Muscle of leg (tissue), 3 donors: ENCODE measurements at regions not wholly inside any gene's neighbourhood (a gene's known extent, or its start where the extent isn't known, plus 50 kb on each side); places are given as distances from the start of the nearest gene placed in this dataset.

Experiments
- DNase-seq: peaks from one replicate; pipeline ENCODE4 v3.0.0; 2013
- H3K27ac ChIP-seq: one replicate; pipeline ENCODE4 v1.5.1; 2013; ENCODE audit warnings: mild to moderate bottlenecking, low read length, control low read depth
- H3K27me3 ChIP-seq: one replicate; pipeline ENCODE4 v1.6.1; 2013; ENCODE audit warnings: low read length; ENCODE audit not compliant: control insufficient read depth, insufficient read depth
- H3K36me3 ChIP-seq: one replicate; pipeline ENCODE4 v1.6.1; 2013; ENCODE audit warnings: low read length; ENCODE audit not compliant: control insufficient read depth, insufficient read depth
- H3K4me1 ChIP-seq: one replicate; pipeline ENCODE4 v1.6.1; 2013; ENCODE audit warnings: low read length; ENCODE audit not compliant: control insufficient read depth, insufficient read depth
- H3K4me3 ChIP-seq: one replicate; pipeline ENCODE4 v1.5.1; 2013; ENCODE audit warnings: low read length, control low read depth
- H3K9me3 ChIP-seq: replicated peaks from 2 replicates; pipeline ENCODE4 v1.6.1; 2013; ENCODE audit warnings: low read depth, low read length; ENCODE audit not compliant: control insufficient read depth
- WGBS: methylation state at CpG from one replicate; pipeline ENCODE4 v1.1.5; 2013; ENCODE audit warnings: missing lambda C conversion rate; ENCODE audit not compliant: insufficient coverage; 5-methylcytosine and 5-hydroxymethylcytosine counted together

- Histone ChIP-seq H3K27ac (no peak overlapping the region), H3K9me3 (no peaks in the 10 kb centered on the region), H3K36me3 (no peaks in the 10 kb centered on the region), H3K4me1 (peaks cover 2% of the 10 kb centered on the region), H3K27me3 (no peaks in the 10 kb centered on the region), H3K4me3 (no peak overlapping the region)
- WGBS: 47% methylated on average over 5 of the region's 7 CpGs
- no peak for DNase-seq
Measured at GRCh38 chr7:95688931-95689495, 83.3 kb upstream of the DYNC1I1 start.

- no peak overlapping the region for H3K27ac ChIP-seq
- no peaks in the 10 kb centered on the region for H3K9me3 ChIP-seq
- H3K4me1 ChIP-seq: peaks cover 2% of the 10 kb centered on the region
- WGBS: no CpG with 5 or more reads among the region's 4 CpGs
- H3K36me3 ChIP-seq: no peaks in the 10 kb centered on the region
- no peak overlapping the region for H3K4me3 ChIP-seq
- no peaks in the 10 kb centered on the region for H3K27me3 ChIP-seq
- DNase-seq: peak; percentile 50
Measured at GRCh38 chr7:95687759-95688343, 84.5 kb upstream of the DYNC1I1 start.

GRCh38 chr7:95686109-95686508, 86.2 kb upstream of the DYNC1I1 start:
- no peak overlapping the region for H3K4me3 ChIP-seq
- WGBS: 11% methylated on average over 3 of the region's 4 CpGs
- peak; percentile 74 for DNase-seq
- no peaks in the 10 kb centered on the region for H3K36me3 ChIP-seq
- no peaks in the 10 kb centered on the region for H3K27me3 ChIP-seq
- no peaks in the 10 kb centered on the region for H3K9me3 ChIP-seq
- H3K4me1 ChIP-seq: peaks cover 2% of the 10 kb centered on the region
- no peak overlapping the region for H3K27ac ChIP-seq

GRCh38 chr7:95684505-95684904, 87.8 kb upstream of the DYNC1I1 start:
- H3K27me3 ChIP-seq: no peaks in the 10 kb centered on the region
- no peak overlapping the region for H3K27ac ChIP-seq
- H3K4me1 ChIP-seq: no peaks in the 10 kb centered on the region
- WGBS: no CpG with 5 or more reads among the region's 2 CpGs
- no peaks in the 10 kb centered on the region for H3K9me3 ChIP-seq
- H3K4me3 ChIP-seq: no peak overlapping the region
- no peaks in the 10 kb centered on the region for H3K36me3 ChIP-seq
- no peak for DNase-seq

GRCh38 chr7:95684037-95684436, 87.7 kb upstream of the PDK4 start:
- no peak overlapping the region for H3K27ac ChIP-seq
- H3K9me3 ChIP-seq: no peaks in the 10 kb centered on the region
- 80% methylated on average over 1 of the region's 2 CpGs for WGBS
- H3K27me3 ChIP-seq: no peaks in the 10 kb centered on the region
- H3K4me3 ChIP-seq: no peak overlapping the region
- H3K36me3 ChIP-seq: no peaks in the 10 kb centered on the region
- H3K4me1 ChIP-seq: no peaks in the 10 kb centered on the region
- DNase-seq: peak; percentile 78

- H3K27me3 ChIP-seq: no peaks in the 10 kb centered on the region
- no peak overlapping the region for H3K4me3 ChIP-seq
- H3K9me3 ChIP-seq: no peaks in the 10 kb centered on the region
- no peak overlapping the region for H3K27ac ChIP-seq
- DNase-seq: no peak
- no peaks in the 10 kb centered on the region for H3K4me1 ChIP-seq
- no CpG with 5 or more reads among the region's 3 CpGs for WGBS
- H3K36me3 ChIP-seq: no peaks in the 10 kb centered on the region
Measured at GRCh38 chr7:95682913-95683312, 86.6 kb upstream of the PDK4 start.

GRCh38 chr7:95676691-95677090, 80.4 kb upstream of the PDK4 start:
- WGBS: no CpG with 5 or more reads among the region's 3 CpGs
- H3K36me3 ChIP-seq: no peaks in the 10 kb centered on the region
- no peak for DNase-seq
- no peaks in the 10 kb centered on the region for H3K4me1 ChIP-seq
- H3K4me3 ChIP-seq: no peak overlapping the region
- H3K27ac ChIP-seq: no peak overlapping the region
- no peaks in the 10 kb centered on the region for H3K9me3 ChIP-seq
- no peaks in the 10 kb centered on the region for H3K27me3 ChIP-seq

GRCh38 chr7:95675632-95676031, 79.3 kb upstream of the PDK4 start:
- Histone ChIP-seq H3K4me3 (no peak overlapping the region), H3K36me3 (no peaks in the 10 kb centered on the region), H3K9me3 (no peaks in the 10 kb centered on the region), H3K27ac (no peak overlapping the region), H3K4me1 (no peaks in the 10 kb centered on the region), H3K27me3 (no peaks in the 10 kb centered on the region)
- DNase-seq: no peak
- no CpG with 5 or more reads among the region's 3 CpGs for whole genome bisulfite sequencing

GRCh38 chr7:95675016-95675415, 78.7 kb upstream of the PDK4 start:
- H3K27ac ChIP-seq: no peak overlapping the region
- H3K36me3 ChIP-seq: no peaks in the 10 kb centered on the region
- no peak overlapping the region for H3K4me3 ChIP-seq
- no peaks in the 10 kb centered on the region for H3K27me3 ChIP-seq
- DNase-seq: peak; percentile 32
- WGBS: 97% methylated on average over 5 of the region's 6 CpGs
- H3K9me3 ChIP-seq: no peaks in the 10 kb centered on the region
- no peaks in the 10 kb centered on the region for H3K4me1 ChIP-seq

- no peak for DNase-seq
Measured at GRCh38 chr7:95674101-95674500, 77.8 kb upstream of the PDK4 start.

GRCh38 chr7:95672434-95672833, 76.1 kb upstream of the PDK4 start:
- Histone ChIP-seq H3K36me3 (no peaks in the 10 kb centered on the region), H3K27me3 (no peaks in the 10 kb centered on the region), H3K9me3 (no peaks in the 10 kb centered on the region), H3K27ac (no peak overlapping the region), H3K4me3 (no peak overlapping the region), H3K4me1 (no peaks in the 10 kb centered on the region)
- no peak for DNase-seq
- WGBS: no CpG with 5 or more reads among the region's 2 CpGs

More at GRCh38 chr7:95674101-95674500, 77.8 kb upstream of the PDK4 start:
- Histone ChIP-seq H3K4me1 (no peaks in the 10 kb centered on the region), H3K36me3 (no peaks in the 10 kb centered on the region), H3K27me3 (no peaks in the 10 kb centered on the region), H3K4me3 (no peak overlapping the region), H3K9me3 (no peaks in the 10 kb centered on the region), H3K27ac (no peak overlapping the region)
- no CpG with 5 or more reads among the region's 3 CpGs for WGBS
